IPS-18c (cell line): ENCODE measurements at regions not wholly inside any gene's neighbourhood (a gene's known extent, or its start where the extent isn't known, plus 50 kb on each side); places are given as distances from the start of the nearest gene placed in this dataset.
A peak's percentile ranks its signal among the peaks of the same experiment; 100 is the strongest.

Experiments
- H3K4me3 ChIP-seq: 2 replicates; pipeline ENCODE4 v1.7.0; 2013; ENCODE audit warnings: low read depth, mild to moderate bottlenecking, low read length, moderate library complexity; ENCODE audit not compliant: insufficient read depth
- H3K9me3 ChIP-seq: one replicate; pipeline ENCODE4 v1.6.1; 2013; ENCODE audit warnings: mild to moderate bottlenecking, low read length, moderate library complexity; ENCODE audit not compliant: control insufficient read depth, insufficient read depth

DNA sequence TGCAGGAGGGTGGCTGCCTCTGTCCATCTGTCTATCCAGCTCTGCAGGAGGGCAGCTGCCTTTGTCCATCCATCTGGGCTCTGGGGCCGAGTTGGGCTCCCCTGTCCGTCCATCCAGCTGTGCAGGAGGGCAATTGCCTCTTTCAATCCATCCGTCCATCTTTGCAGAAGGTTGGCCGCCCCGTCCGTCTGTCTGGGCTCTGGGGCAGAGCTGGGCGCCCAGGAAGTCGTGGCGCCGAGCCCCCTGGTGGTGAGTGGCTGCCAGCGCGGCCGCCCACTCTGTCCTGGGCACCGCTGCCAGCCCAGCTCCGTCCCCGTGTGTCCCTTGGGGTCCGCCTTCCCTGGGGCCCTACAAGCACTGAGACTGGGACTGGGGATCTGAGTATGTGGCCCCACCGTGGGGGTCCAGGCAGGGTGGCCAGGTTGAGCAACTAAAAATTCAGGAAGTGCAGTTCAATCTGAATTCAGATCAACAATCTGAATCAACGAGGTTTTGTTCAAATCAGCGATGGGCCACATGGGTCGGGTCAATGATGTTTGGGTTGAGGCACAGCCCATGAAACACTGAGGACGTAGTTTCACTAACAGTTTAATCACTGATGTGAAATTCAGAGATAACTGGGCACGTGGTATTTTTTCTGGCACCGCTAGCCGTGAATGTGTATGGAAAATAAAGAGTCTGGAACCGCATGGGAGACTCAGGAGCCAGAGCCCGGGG, 99.1 kb upstream of the ACTRT2 start:
- Histone ChIP-seq H3K9me3 (peaks cover 55% of the 10 kb centered on the region), H3K4me3 (no peak overlapping the region)

DNA sequence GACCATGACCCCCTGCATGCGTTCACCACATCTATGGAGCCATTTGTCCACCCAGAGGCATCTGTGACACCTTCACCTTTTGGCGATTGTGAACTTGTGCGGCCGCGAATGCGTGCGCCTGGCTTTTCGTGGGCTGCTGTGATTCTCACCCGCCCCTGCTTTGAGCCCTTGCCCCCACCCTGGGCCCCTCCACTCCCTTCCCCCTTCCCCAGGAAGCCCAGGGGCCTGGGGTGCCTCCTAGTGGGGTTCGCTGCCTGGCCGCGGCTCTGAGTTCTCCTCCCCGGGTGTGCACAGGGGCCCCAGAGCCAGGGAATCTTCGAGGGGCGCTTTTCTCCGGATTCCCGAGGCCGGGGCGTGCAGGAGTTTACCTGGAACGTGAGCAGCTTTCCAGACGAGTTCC, 97.9 kb upstream of the ACTRT2 start:
- peak overlapping the region; percentile 24; the same call in 1 of the 2 replicates for H3K4me3 ChIP-seq
- H3K9me3 ChIP-seq: peaks cover 53% of the 10 kb centered on the region

DNA sequence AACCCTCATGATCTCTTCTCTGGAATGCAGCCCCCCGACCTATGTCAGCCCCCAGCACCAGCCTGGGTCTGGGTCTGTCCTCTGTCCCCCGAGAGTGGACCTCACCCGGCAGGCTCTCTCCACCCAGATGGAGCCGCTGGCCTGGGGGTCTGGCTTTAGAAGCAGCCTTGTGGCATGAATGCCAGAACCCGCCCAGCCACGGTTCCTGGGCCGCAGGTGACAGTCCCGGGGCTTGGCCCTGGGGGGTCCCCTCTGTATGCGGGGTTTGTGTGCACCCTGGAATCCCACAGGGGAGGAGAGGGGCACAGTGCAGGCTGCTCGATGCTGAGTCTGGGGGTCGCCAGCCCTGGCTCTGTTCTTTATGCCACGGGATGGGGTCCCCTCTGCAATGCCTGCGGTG, 96.0 kb upstream of the ACTRT2 start:
- peaks cover 53% of the 10 kb centered on the region for H3K9me3 ChIP-seq

GRCh38 chr1:2925918-2926317, 95.3 kb upstream of the ACTRT2 start:
- Histone ChIP-seq H3K4me3 (no peak overlapping the region), H3K9me3 (peaks cover 53% of the 10 kb centered on the region)

More for the DNA sequence above, 96.0 kb upstream of the ACTRT2 start:
- no peak overlapping the region; the same call in 1 of the 2 replicates for H3K4me3 ChIP-seq

DNA sequence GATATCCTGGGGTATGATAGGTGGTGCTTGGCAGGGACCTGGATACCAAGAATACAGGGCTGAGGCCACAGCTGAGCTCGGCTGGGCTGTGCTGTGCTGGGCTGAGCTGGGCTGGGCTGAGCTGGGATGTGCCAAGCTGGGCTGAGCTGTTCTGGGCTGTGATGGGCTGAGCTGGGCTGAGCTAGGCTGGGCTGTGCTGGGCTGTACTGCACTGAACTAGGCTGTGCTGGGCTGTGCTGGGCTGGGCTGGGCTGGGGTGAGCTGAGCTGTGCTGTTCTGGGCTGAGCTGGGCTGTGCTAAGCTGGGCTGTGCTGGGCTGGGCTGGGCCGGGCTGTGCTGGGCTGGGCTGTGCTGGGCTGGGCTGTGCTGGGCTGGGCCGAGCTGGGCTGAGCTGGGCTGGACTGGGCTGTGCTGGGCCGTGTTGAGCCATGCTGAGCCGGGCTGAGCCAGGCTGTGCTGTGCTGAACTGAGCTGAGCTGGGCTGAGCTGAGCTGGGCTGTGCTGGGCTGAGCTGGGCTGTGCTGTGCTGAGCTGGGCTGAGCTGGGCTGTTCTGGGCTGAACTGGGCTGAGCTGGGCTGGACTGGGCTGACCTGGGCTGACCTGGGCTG, 94.7 kb upstream of the ACTRT2 start:
- peaks cover 59% of the 10 kb centered on the region for H3K9me3 ChIP-seq
- no peak overlapping the region for H3K4me3 ChIP-seq

GRCh38 chr1:2927393-2928360, 93.6 kb upstream of the ACTRT2 start:
- H3K4me3 ChIP-seq: no peak overlapping the region
- peaks cover 60% of the 10 kb centered on the region for H3K9me3 ChIP-seq

DNA sequence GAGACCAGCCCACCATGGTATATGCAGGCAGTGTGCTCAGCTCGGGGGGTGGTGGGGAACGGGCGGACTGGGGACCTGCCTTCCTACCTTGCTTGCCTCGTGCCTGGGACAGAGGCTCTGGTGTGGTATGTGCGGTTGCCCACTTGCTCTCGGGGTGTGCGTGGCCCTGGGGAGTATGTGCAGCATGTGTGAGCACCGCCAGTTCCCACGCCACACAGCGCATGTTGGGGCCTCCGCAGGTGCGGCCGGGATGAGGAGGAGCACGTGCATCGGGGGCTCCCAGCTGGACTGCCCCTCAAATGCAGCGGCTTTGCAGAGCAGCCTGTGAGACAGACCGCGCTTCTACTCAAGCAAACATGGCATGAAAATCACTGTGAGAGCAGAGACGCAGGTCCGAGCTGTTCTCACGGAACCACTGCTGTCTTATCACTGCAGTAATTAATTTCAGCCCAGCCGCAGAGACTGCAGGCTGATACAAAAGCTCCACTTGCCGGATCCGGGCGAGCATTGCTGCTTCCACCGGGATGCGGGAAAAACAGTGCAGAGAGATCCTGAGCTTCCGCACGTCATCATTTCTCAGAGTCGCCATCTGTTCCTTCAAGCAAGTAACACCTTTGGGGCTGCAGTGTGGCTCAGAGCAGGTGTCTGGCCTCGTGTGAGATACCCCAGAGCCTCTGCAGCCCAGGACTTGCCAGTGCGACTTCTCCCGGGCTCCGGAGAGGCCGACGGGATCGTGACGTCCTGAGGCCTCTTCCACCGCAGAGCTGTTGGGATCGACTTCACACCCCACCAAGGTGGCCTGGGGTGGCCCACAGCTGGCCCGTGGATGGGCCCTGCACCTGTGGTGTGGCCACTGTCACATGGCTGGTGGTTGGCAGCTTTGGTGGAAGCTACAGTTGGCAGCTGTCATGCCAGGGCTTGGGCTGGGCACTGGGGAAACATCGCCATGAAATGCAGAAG, 92.6 kb upstream of the ACTRT2 start:
- H3K4me3 ChIP-seq: no peak overlapping the region
- H3K9me3 ChIP-seq: peaks cover 64% of the 10 kb centered on the region

DNA sequence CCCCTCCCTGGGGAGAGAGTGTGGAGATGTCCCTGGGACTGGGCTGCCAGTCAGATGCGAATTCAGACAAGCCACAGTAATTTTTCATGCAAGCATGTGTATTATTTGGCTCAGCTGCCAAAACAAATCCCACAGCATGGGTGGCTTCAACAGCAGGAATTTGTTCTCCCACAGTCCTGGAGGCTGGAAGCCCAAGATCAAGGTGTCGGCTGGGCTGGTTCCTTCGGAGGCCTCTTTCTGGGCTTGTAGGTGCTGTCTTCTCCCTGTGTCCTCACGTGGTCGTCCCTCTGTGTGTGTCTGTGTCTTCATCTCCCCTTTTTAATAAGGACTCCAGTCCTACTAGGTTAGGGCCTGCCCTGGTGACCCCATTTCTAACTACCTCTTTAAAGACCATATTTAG, 91.9 kb upstream of the ACTRT2 start:
- no peak overlapping the region for H3K4me3 ChIP-seq
- H3K9me3 ChIP-seq: peaks cover 63% of the 10 kb centered on the region

DNA sequence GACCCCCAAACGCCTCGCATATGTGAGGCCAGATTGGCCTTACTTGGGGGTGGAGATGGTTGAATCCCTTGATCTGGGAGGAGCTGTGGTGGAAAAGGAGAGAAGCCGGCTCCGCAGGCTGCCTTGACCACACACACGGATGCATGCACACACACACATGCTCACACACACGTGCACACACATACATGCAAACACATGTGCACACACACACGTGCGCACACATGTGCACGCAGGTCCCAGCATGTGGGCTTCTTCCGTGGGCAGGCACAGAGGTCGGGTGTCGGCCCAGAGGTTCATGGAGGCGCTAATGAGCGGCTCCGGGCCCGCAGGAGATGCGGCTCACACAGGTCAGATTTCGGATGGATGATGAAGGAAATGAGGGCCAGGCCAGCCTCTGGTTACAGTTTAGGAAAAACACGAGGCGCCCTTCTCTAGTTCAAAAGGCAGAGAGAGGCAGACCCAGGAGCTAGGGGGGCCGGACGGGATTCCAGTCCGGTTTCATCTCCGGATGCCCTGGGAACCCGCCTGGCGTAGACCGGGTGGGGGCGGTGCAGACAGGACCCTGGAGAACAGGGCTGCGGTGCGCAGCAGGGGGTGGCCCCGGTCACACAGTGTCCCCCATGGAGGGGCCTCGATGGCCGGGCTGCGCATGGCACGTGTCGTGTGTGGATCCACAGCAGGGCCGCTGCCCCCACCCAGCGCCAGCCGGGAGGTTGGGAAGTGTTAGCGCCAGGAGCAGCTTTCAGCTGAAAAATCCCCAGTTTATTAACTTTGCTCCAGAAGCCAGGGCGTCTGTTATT, 91.1 kb upstream of the ACTRT2 start:
- H3K9me3 ChIP-seq: peaks cover 65% of the 10 kb centered on the region
- no peak overlapping the region; the same call in 1 of the 2 replicates for H3K4me3 ChIP-seq

GRCh38 chr1:2930913-2931723, 90.1 kb upstream of the ACTRT2 start:
- peaks cover 66% of the 10 kb centered on the region for H3K9me3 ChIP-seq

GRCh38 chr1:2931724-2932401, 89.4 kb upstream of the ACTRT2 start:
- H3K4me3 ChIP-seq: no peak overlapping the region
- peaks cover 67% of the 10 kb centered on the region for H3K9me3 ChIP-seq

More at GRCh38 chr1:2930913-2931723, 90.1 kb upstream of the ACTRT2 start:
- H3K4me3 ChIP-seq: no peak overlapping the region; the same call in 1 of the 2 replicates

DNA sequence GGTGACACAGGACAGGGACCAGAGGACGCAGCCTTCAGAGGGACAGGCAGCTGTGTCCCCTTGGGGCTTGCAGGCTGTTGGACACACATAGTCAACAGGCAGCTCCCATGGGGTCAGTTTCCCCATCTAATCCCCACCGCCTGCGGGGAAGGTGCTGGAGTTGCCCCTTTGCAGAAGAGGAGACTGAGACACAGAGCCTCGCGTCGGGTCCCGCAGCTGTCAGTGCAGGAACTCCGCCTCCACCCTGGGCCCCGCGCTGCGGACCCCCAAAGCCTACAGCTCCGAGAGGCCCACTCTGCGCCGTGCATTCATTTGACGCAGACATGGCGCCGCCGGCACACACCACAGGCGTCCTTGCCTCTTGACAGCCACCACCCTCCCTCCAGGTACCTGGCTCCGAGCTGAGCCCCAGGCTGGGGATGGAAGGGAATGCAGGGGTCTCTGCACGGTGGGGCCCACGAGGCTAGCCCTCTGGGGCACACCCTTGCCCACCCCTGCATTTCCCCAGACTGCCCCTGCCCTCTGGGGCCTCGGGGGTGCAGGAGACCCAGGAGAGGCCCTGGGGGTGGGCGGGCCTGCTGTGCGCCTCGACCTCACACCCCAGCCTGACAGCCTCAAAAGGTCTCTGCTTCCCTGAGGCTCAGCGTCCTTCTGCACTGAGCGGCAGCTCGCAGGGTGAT, 88.5 kb upstream of the ACTRT2 start:
- H3K9me3 ChIP-seq: peaks cover 72% of the 10 kb centered on the region
- H3K4me3 ChIP-seq: no peak overlapping the region; the same call in 1 of the 2 replicates

DNA sequence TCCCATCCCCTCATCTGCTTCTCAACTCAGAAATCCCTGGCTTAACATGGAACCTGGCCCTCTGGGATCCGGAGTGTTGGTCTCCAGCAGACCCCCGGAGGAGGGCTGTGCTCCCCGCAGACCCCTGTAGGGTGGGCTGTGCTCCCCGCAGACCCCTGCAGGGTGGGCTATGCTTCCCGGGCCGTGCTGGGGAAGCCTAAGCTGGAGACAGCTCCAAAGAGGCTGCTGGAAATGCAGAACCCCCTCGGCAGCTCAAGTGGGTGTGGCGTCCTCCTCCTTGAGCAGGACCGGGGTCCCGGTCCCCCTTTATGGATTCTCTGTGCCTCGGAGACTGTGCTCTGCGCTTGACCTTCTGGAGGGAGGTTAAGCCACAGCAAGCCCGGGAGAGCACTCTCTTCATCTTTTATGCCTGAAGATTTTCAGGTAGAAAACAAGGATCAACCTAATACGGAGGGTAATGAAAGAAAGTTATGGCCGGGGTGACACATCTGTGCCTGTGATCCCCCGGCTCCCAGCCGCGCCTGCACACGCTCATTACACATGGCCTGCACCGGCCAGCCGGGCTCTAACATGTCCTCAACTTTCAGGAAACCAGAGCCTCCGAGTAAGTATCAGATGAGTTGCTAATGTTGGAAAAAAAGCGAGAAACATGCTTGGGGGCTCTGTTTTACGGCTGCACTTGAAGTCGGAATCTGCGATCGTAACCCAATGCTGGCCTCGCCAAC, 87.7 kb upstream of the ACTRT2 start:
- Histone ChIP-seq H3K4me3 (no peak overlapping the region; the same call in 1 of the 2 replicates), H3K9me3 (peaks cover 74% of the 10 kb centered on the region)

- Histone ChIP-seq H3K9me3 (peaks cover 73% of the 10 kb centered on the region), H3K4me3 (no peak overlapping the region)
These were observed 87.1 kb upstream of the ACTRT2 start for GRCh38 chr1:2934156-2934540.
